Hepatocyte (in vitro differentiated cells): ENCODE measurements at regions not wholly inside any gene's neighbourhood (a gene's known extent, or its start where the extent isn't known, plus 50 kb on each side); places are given as distances from the start of the nearest gene placed in this dataset.

Source experiments
- DNase-seq: peaks from one replicate; pipeline ENCODE4 v3.0.0-alpha.2; 2016; ENCODE audit warnings: low spot score
- H2AFZ ChIP-seq: fragments of 200-600 bp; sonication (generic); 2 replicates; pipeline ENCODE4 v1.6.0; 2016; ENCODE audit warnings: antibody characterized with exemption, mild to moderate bottlenecking
- H3K27ac ChIP-seq: fragments of 200-600 bp; sonication (generic); 2 replicates; pipeline ENCODE4 v1.5.1; 2016; ENCODE audit warnings: mild to moderate bottlenecking
- H3K27me3 ChIP-seq: fragments of 200-600 bp; sonication (generic); 2 replicates; pipeline ENCODE4 v1.6.1; 2016
- H3K36me3 ChIP-seq: fragments of 200-600 bp; sonication (generic); replicated peaks from 2 replicates; pipeline ENCODE4 v1.5.1; 2016; ENCODE audit warnings: low read depth; ENCODE audit not compliant: insufficient read depth
- H3K4me1 ChIP-seq: fragments of 200-600 bp; sonication (generic); 2 replicates; pipeline ENCODE4 v1.5.1; 2016; ENCODE audit warnings: mild to moderate bottlenecking, moderate library complexity; ENCODE audit not compliant: insufficient read depth
- H3K4me2 ChIP-seq: fragments of 200-600 bp; sonication (generic); 2 replicates; pipeline ENCODE4 v1.6.0; 2016
- H3K4me3 ChIP-seq: fragments of 200-600 bp; sonication (generic); 2 replicates; pipeline ENCODE4 v1.5.1; 2016; ENCODE audit warnings: mild to moderate bottlenecking
- H3K79me2 ChIP-seq: fragments of 200-600 bp; sonication (generic); 2 replicates; pipeline ENCODE4 v1.6.0; 2017; ENCODE audit warnings: mild to moderate bottlenecking
- H3K9me2 ChIP-seq: fragments of 200-600 bp; sonication (generic); replicated peaks from 2 replicates; pipeline ENCODE4 v1.6.0; 2017; ENCODE audit warnings: mild to moderate bottlenecking; ENCODE audit not compliant: insufficient read depth
- H3K9me3 ChIP-seq: fragments of 200-600 bp; sonication (generic); 2 replicates; pipeline ENCODE4 v1.5.1; 2016; ENCODE audit warnings: low read depth, mild to moderate bottlenecking
- H4K20me1 ChIP-seq: fragments of 200-600 bp; sonication (generic); 2 replicates; pipeline ENCODE4 v1.6.0; 2016; ENCODE audit warnings: mild to moderate bottlenecking; ENCODE audit not compliant: insufficient read depth, poor library complexity, severe bottlenecking
- CTCF ChIP-seq: fragments of 200-600 bp; sonication (generic); IDR thresholded peaks from 2 replicates; pipeline ENCODE4 v1.5.1; 2016; ENCODE audit warnings: antibody characterized with exemption, mild to moderate bottlenecking; ENCODE audit not compliant: poor library complexity
- EZH2 ChIP-seq: fragments of 200-600 bp; sonication (generic); IDR thresholded peaks from 2 replicates; pipeline ENCODE4 v1.6.1; 2016; ENCODE audit warnings: antibody characterized with exemption, mild to moderate bottlenecking, borderline replicate concordance
- EZH2phosphoT487 ChIP-seq: fragments of 200-600 bp; sonication (generic); IDR thresholded peaks from one replicate; pipeline ENCODE4 v1.6.1; 2018; ENCODE audit warnings: antibody characterized with exemption, mild to moderate bottlenecking, low read depth, moderate library complexity; ENCODE audit not compliant: unreplicated experiment, severe bottlenecking
- WGBS: methylation state at CpG from one replicate; pipeline ENCODE4 v1.1.6; 2016; ENCODE audit warnings: low lambda C conversion rate; ENCODE audit errors: missing lambda C conversion rate; 5-methylcytosine and 5-hydroxymethylcytosine counted together

- TF ChIP-seq EZH2 (no peak), CTCF (no peak), EZH2phosphoT487 (no peak)
- H3K4me2 ChIP-seq: no peak overlapping the region
- no peaks in the 10 kb centered on the region for H4K20me1 ChIP-seq
- H3K27ac ChIP-seq: no peak overlapping the region
- no peaks in the 10 kb centered on the region for H3K4me1 ChIP-seq
- H3K9me3 ChIP-seq: no peaks in the 10 kb centered on the region
- no peaks in the 10 kb centered on the region for H3K9me2 ChIP-seq
- H3K79me2 ChIP-seq: no peaks in the 10 kb centered on the region
- DNase-seq: no peak
- H3K36me3 ChIP-seq: no peaks in the 10 kb centered on the region
- H2AFZ ChIP-seq: no peak overlapping the region
- no peak overlapping the region for H3K4me3 ChIP-seq
- no peaks in the 10 kb centered on the region for H3K27me3 ChIP-seq
- 90% methylated on average over 2 of the region's 2 CpGs for WGBS
These were observed 84.7 kb upstream of the TSPAN8 start for GRCh38 chr12:71242511-71242910.

- TF ChIP-seq CTCF: no peak
- TF ChIP-seq EZH2phosphoT487: no peak
- Histone ChIP-seq H3K9me3 (no peaks in the 10 kb centered on the region), H3K27ac (no peak overlapping the region), H2AFZ (no peak overlapping the region), H3K4me1 (no peaks in the 10 kb centered on the region), H3K27me3 (no peaks in the 10 kb centered on the region), H4K20me1 (no peaks in the 10 kb centered on the region), H3K9me2 (no peaks in the 10 kb centered on the region), H3K4me3 (no peak overlapping the region), H3K36me3 (no peaks in the 10 kb centered on the region), H3K79me2 (no peaks in the 10 kb centered on the region), H3K4me2 (no peak overlapping the region)
- DNase-seq: no peak
- WGBS: 95% methylated on average over 3 of the region's 3 CpGs
These were observed 83.1 kb upstream of the TSPAN8 start for GRCh38 chr12:71240946-71241345.

- Histone ChIP-seq H3K4me2 (no peak overlapping the region), H3K4me3 (no peak overlapping the region), H2AFZ (no peak overlapping the region), H3K27ac (no peak overlapping the region), H3K9me2 (no peaks in the 10 kb centered on the region), H3K4me1 (no peaks in the 10 kb centered on the region), H3K79me2 (no peaks in the 10 kb centered on the region), H3K36me3 (no peaks in the 10 kb centered on the region), H3K9me3 (no peaks in the 10 kb centered on the region), H3K27me3 (no peaks in the 10 kb centered on the region), H4K20me1 (no peaks in the 10 kb centered on the region)
- no peak for TF ChIP-seq CTCF
- TF ChIP-seq EZH2phosphoT487: no peak
- TF ChIP-seq EZH2: no peak
- DNase-seq: no peak
These were observed 81.9 kb upstream of the TSPAN8 start for GRCh38 chr12:71239731-71240130.

GRCh38 chr12:71237128-71237527 lies 79.3 kb upstream of the TSPAN8 start:
- Histone ChIP-seq H3K4me2 (no peak overlapping the region), H3K9me3 (no peaks in the 10 kb centered on the region), H3K4me3 (no peak overlapping the region), H3K27me3 (no peaks in the 10 kb centered on the region), H2AFZ (no peak overlapping the region), H3K4me1 (no peaks in the 10 kb centered on the region), H3K79me2 (no peaks in the 10 kb centered on the region), H3K9me2 (no peaks in the 10 kb centered on the region), H3K27ac (no peak overlapping the region), H4K20me1 (no peaks in the 10 kb centered on the region), H3K36me3 (no peaks in the 10 kb centered on the region)
- TF ChIP-seq CTCF (no peak), EZH2phosphoT487 (no peak), EZH2 (no peak)
- 83% methylated on average over 4 of the region's 4 CpGs for WGBS
- no peak for DNase-seq
